Thyroid gland (tissue), 4 donors: ENCODE measurements at regions not wholly inside any gene's neighbourhood (a gene's known extent, or its start where the extent isn't known, plus 50 kb on each side); places are given as distances from the start of the nearest gene placed in this dataset.

Source experiments
- POLR2A ChIP-seq, 2 donors: fragments of 450-650 bp; IDR thresholded peaks; one replicate each; pipeline ENCODE4 v1.6.1; 2017; ENCODE audit warnings: antibody characterized with exemption in 2 of 2, mild to moderate bottlenecking in 2 of 2, moderate library complexity in 1 of 2
- TF ChIP-seq, protein P1 (sequence below), 6 experiments: fragments of 200-600 bp in 3 of 6; fragments of 450-650 bp in 3 of 6; sonication (generic) in 3 of 6; IDR thresholded peaks; one replicate each; pipeline ENCODE4 v1.5.1; 2016 to 2019; ENCODE audit warnings: antibody characterized with exemption in 6 of 6, mild to moderate bottlenecking in 2 of 6, inconsistent platforms in 1 of 6, moderate library complexity in 1 of 6

DNA sequence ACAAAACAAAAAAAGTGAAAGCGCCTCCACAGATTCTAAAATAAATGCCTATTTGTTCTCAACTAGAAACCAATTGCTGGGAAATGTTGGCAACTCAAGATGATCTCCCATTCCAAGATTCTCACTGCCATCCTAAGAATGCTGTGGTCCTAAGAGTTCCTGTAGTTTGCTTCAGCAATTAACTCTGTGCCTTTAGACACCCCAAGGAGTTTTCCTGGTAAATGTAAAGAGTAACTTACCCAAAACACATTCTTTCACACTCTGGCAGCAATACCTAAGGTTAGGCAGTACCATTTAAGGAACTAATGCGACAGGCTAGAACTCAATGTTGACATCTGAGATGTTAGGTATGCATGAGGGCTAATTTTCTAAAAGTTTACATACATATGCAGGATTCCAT, 58.8 kb upstream of the TANK start:
- TF ChIP-seq, protein P1, sequence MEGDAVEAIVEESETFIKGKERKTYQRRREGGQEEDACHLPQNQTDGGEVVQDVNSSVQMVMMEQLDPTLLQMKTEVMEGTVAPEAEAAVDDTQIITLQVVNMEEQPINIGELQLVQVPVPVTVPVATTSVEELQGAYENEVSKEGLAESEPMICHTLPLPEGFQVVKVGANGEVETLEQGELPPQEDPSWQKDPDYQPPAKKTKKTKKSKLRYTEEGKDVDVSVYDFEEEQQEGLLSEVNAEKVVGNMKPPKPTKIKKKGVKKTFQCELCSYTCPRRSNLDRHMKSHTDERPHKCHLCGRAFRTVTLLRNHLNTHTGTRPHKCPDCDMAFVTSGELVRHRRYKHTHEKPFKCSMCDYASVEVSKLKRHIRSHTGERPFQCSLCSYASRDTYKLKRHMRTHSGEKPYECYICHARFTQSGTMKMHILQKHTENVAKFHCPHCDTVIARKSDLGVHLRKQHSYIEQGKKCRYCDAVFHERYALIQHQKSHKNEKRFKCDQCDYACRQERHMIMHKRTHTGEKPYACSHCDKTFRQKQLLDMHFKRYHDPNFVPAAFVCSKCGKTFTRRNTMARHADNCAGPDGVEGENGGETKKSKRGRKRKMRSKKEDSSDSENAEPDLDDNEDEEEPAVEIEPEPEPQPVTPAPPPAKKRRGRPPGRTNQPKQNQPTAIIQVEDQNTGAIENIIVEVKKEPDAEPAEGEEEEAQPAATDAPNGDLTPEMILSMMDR (IDR thresholded peaks at IDR 0.05): no peak
- TF ChIP-seq POLR2A (IDR thresholded peaks at IDR 0.05): no peak
